Astrocyte (in vitro differentiated cells and primary cell): ENCODE measurements at regions not wholly inside any gene's neighbourhood (a gene's known extent, or its start where the extent isn't known, plus 50 kb on each side); places are given as distances from the start of the nearest gene placed in this dataset.

Source experiments
- EZH2 ChIP-seq: IDR thresholded peaks from 2 replicates; pipeline ENCODE4 v1.6.1; 2012; ENCODE audit warnings: mild to moderate bottlenecking, low read length, inconsistent platforms; ENCODE audit not compliant: insufficient read depth
- TF ChIP-seq, protein P1 (sequence below): IDR thresholded peaks from 2 replicates; pipeline ENCODE4 v1.5.1; 2011; ENCODE audit warnings: low read depth, mild to moderate bottlenecking, inconsistent platforms, low read length, moderate library complexity; ENCODE audit not compliant: insufficient read depth

DNA sequence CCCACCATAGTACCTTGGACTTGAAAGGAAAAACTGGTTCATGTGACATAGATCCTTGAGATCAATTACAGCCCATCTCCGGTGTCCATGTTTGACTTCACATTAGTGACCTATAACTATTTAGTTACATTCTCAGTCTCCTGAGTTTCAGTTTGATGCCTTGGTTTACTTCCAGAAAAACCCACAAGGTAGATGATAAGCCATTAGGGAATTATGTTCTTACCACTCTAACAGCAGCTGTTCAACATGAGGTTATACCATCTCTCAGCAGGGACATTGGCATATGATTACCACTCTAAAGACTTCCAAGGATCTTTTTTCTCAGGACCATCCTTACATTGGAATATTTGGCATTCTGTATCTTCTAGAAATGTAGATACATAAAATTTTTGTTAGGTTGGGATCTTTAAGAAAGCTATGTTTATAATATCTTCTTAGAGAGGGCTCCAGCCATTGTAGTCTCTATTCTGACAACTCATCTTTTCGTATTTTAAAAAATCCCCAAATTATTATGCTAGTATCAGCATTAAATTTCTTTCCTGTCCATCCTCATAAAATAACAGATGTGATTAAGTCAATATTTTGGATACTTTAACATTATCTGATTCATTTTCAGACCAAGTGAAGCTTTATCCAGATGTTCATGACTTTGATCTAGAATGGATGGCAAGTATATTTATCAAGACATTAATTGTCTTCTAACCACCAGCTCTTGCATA lies 258.9 kb downstream of the RDH14 start:
- TF ChIP-seq, protein P1, sequence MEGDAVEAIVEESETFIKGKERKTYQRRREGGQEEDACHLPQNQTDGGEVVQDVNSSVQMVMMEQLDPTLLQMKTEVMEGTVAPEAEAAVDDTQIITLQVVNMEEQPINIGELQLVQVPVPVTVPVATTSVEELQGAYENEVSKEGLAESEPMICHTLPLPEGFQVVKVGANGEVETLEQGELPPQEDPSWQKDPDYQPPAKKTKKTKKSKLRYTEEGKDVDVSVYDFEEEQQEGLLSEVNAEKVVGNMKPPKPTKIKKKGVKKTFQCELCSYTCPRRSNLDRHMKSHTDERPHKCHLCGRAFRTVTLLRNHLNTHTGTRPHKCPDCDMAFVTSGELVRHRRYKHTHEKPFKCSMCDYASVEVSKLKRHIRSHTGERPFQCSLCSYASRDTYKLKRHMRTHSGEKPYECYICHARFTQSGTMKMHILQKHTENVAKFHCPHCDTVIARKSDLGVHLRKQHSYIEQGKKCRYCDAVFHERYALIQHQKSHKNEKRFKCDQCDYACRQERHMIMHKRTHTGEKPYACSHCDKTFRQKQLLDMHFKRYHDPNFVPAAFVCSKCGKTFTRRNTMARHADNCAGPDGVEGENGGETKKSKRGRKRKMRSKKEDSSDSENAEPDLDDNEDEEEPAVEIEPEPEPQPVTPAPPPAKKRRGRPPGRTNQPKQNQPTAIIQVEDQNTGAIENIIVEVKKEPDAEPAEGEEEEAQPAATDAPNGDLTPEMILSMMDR = no peak
- no peak for TF ChIP-seq EZH2
